Limb (tissue), 2 donors: ENCODE measurements at regions not wholly inside any gene's neighbourhood (a gene's known extent, or its start where the extent isn't known, plus 50 kb on each side); places are given as distances from the start of the nearest gene placed in this dataset.
"Not testable (repeated sequence)": the region's sequence is repeated elsewhere in the genome, so short reads cannot be mapped to it uniquely, and the experiment has no call there.

Experiments
- DNase-seq, 2 donors: peaks; one replicate each; pipeline ENCODE4 v3.0.0-alpha.2; 2016; ENCODE audit errors: extremely low spot score in 2 of 2

GRCh38 chr7:150101282-150101681 is 221.9 kb upstream of the LRRC61 start:
- not testable (repeated sequence) for DNase-seq

- DNase-seq: not testable (repeated sequence)
Observed at GRCh38 chr7:150107283-150107682, 215.9 kb upstream of the LRRC61 start.

GRCh38 chr7:150110375-150110820 is 212.8 kb upstream of the LRRC61 start:
- DNase-seq: not testable (repeated sequence)

GRCh38 chr7:150110882-150111281 is 212.3 kb upstream of the LRRC61 start:
- not testable (repeated sequence) for DNase-seq

- peak in 1 of 2 donors; percentile 37 for DNase-seq
Observed at GRCh38 chr7:150111373-150112139, 211.6 kb upstream of the LRRC61 start.

- not testable (repeated sequence) for DNase-seq
Observed at GRCh38 chr7:150113301-150113700, 209.9 kb upstream of the LRRC61 start.

- DNase-seq: not testable (repeated sequence)
Observed at GRCh38 chr7:150114591-150114990, 208.6 kb upstream of the LRRC61 start.

- not testable (repeated sequence) for DNase-seq
Observed at GRCh38 chr7:150119966-150120365, 203.2 kb upstream of the LRRC61 start.

GRCh38 chr7:150125831-150126230 is 197.3 kb upstream of the LRRC61 start:
- DNase-seq: not testable (repeated sequence)

GRCh38 chr7:150134451-150134850 is 188.7 kb upstream of the LRRC61 start:
- DNase-seq: not testable (repeated sequence)

GRCh38 chr7:150135620-150136190 is 187.4 kb upstream of the LRRC61 start:
- DNase-seq: not testable (repeated sequence)

GRCh38 chr7:150139840-150140239 is 183.3 kb upstream of the LRRC61 start:
- not testable (repeated sequence) for DNase-seq

GRCh38 chr7:150141525-150142345 is 181.4 kb upstream of the LRRC61 start:
- DNase-seq: not testable (repeated sequence)

GRCh38 chr7:150146124-150146523 is 177.0 kb upstream of the LRRC61 start:
- not testable (repeated sequence) for DNase-seq

GRCh38 chr7:150147524-150147923 is 175.6 kb upstream of the LRRC61 start:
- DNase-seq: not testable (repeated sequence)

- not testable (repeated sequence) for DNase-seq
Observed at GRCh38 chr7:150156015-150156414, 167.1 kb upstream of the LRRC61 start.

GRCh38 chr7:150158696-150159095 is 164.5 kb upstream of the LRRC61 start:
- not testable (repeated sequence) for DNase-seq

GRCh38 chr7:150169515-150169914 is 153.6 kb upstream of the LRRC61 start:
- not testable (repeated sequence) for DNase-seq

GRCh38 chr7:150169943-150170490 is 153.1 kb upstream of the LRRC61 start:
- DNase-seq: not testable (repeated sequence)

GRCh38 chr7:150183602-150184001 is 139.6 kb upstream of the LRRC61 start:
- DNase-seq: not testable (repeated sequence)

- DNase-seq: not testable (repeated sequence)
Observed at GRCh38 chr7:150189963-150190362, 133.2 kb upstream of the LRRC61 start.
